Bronchial epithelial cell (primary cell): ENCODE measurements at regions not wholly inside any gene's neighbourhood (a gene's known extent, or its start where the extent isn't known, plus 50 kb on each side); places are given as distances from the start of the nearest gene placed in this dataset.
"Not testable (repeated sequence)": the region's sequence is repeated elsewhere in the genome, so short reads cannot be mapped to it uniquely, and the experiment has no call there.

ENCODE experiments used
- DNase-seq: peaks from one replicate; pipeline ENCODE4 v3.0.0-alpha.2; 2010; ENCODE audit warnings: low read depth
- FAIRE-seq: peaks from 2 replicates; lab custom pipeline; 2011; peaks lifted over from hg19 to GRCh38; lab: Jason Lieb, UNC
- H3K27me3 ChIP-seq: 2 replicates; pipeline ENCODE4 v1.5.1; 2011; ENCODE audit warnings: low read length; ENCODE audit not compliant: control insufficient read depth, insufficient read depth
- H3K36me3 ChIP-seq: 2 replicates; pipeline ENCODE4 v1.5.1; 2011; ENCODE audit warnings: low read length; ENCODE audit not compliant: control insufficient read depth, insufficient read depth
- H3K4me3 ChIP-seq: 2 replicates; pipeline ENCODE4 v1.5.1; 2011; ENCODE audit warnings: mild to moderate bottlenecking, low read depth, low read length, control low read depth
- CTCF ChIP-seq: IDR thresholded peaks from 2 replicates; pipeline ENCODE4 v1.5.1; 2011; ENCODE audit warnings: mild to moderate bottlenecking, moderate library complexity, low read length, control low read depth, inconsistent platforms; ENCODE audit not compliant: insufficient read depth, severe bottlenecking

- no peak for DNase-seq
- no peak overlapping the region for H3K4me3 ChIP-seq
- H3K27me3 ChIP-seq = no peaks in the 10 kb centered on the region
- TF ChIP-seq CTCF = no peak
- H3K36me3 ChIP-seq = no peaks in the 10 kb centered on the region
- no peak for FAIRE-seq
These were observed 231.9 kb downstream of the ANKRD30B start for GRCh38 chr18:14979875-14980274.

DNA sequence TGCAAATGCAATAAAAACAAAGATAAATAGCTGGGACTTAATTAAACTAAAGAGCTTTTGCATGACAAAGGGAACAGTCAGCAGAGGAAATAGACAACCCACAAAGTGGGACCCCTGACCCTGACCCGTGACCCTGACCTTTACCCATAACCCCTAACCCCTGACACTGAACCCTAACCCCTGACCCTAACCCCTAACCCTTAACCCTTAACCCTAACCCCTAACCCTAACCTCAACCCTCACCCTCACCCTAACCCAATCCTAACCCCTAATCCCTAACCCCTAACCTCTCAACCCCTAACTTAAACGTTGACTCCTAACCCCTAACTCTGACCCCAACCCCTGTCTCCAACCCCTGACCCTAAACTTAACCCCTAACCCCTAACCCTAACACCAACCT, 236.6 kb downstream of the ANKRD30B start:
- H3K4me3 ChIP-seq, FAIRE-seq, H3K36me3 ChIP-seq, H3K27me3 ChIP-seq, DNase-seq: not testable (repeated sequence)

- FAIRE-seq, H3K27me3 ChIP-seq, DNase-seq, H3K4me3 ChIP-seq, H3K36me3 ChIP-seq: not testable (repeated sequence)
These were observed 237.5 kb downstream of the ANKRD30B start for GRCh38 chr18:14985291-14986013.

- H3K36me3 ChIP-seq, DNase-seq, FAIRE-seq, H3K27me3 ChIP-seq, H3K4me3 ChIP-seq: not testable (repeated sequence)
These were observed 239.4 kb downstream of the ANKRD30B start for GRCh38 chr18:14987377-14987776.

- DNase-seq, H3K36me3 ChIP-seq, H3K27me3 ChIP-seq, FAIRE-seq, H3K4me3 ChIP-seq: not testable (repeated sequence)
These were observed 240.2 kb downstream of the ANKRD30B start for GRCh38 chr18:14987960-14988710.

- not testable (repeated sequence) for FAIRE-seq
These were observed 241.6 kb downstream of the ANKRD30B start for GRCh38 chr18:14989569-14989968.

GRCh38 chr18:14991934-14992445, 244.0 kb downstream of the ANKRD30B start:
- not testable (repeated sequence) for FAIRE-seq, H3K36me3 ChIP-seq, H3K27me3 ChIP-seq, DNase-seq, H3K4me3 ChIP-seq

More at GRCh38 chr18:14989569-14989968, 241.6 kb downstream of the ANKRD30B start:
- H3K36me3 ChIP-seq, DNase-seq, H3K4me3 ChIP-seq, H3K27me3 ChIP-seq: not testable (repeated sequence)

DNA sequence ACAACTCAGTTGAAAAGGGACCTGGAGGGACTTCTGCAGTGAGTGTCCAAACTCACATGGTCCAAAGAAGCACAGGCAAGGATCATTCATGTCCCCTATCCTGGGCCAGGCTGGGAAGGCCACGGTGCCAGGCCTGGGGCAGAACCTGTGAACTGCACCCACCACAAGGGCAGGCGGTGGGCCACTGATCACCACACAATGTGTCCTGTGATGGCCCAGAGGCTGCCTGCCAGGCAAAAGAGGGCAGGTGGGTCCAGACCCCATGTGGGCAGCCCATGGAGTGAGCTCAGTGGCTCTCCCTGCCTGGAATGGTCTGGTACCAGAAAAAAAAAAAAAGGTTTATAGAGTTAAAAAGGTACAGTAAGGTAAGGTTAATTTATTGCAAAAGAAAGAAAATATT, 244.8 kb downstream of the ANKRD30B start:
- DNase-seq, FAIRE-seq, H3K27me3 ChIP-seq, H3K36me3 ChIP-seq, H3K4me3 ChIP-seq: not testable (repeated sequence)

GRCh38 chr18:14995023-14995422, 247.1 kb downstream of the ANKRD30B start:
- H3K27me3 ChIP-seq, H3K4me3 ChIP-seq, DNase-seq, H3K36me3 ChIP-seq, FAIRE-seq: not testable (repeated sequence)
